IMR-90 (cell line): ENCODE measurements at regions not wholly inside any gene's neighbourhood (a gene's known extent, or its start where the extent isn't known, plus 50 kb on each side); places are given as distances from the start of the nearest gene placed in this dataset.

Source experiments
- ATAC-seq: fragments of 200-7000 bp; cut with Tn5 transposase; 2 replicates; pipeline ENCODE4 v1.9.1; 2020; ENCODE audit warnings: low read depth, mild to moderate bottlenecking, moderate library complexity
- BruUV-seq: library from RNA; stranded (reverse); fragments of 400-500 nt; replicated peaks from 2 replicates; lab custom pipeline; 2021; lab: Mats Ljungman, UMichigan
- CTCF ChIA-PET: fragments of 300-600 bp; formaldehyde crosslinking; extraction: SDS; loops from one replicate; lab custom pipeline; 2021; ENCODE audit warnings: antibody characterized with exemption; lab: Yijun Ruan, JAX
- POLR2A ChIA-PET: fragments of 300-600 bp; sonication (Branson Sonifier 250); formaldehyde crosslinking; loops from one replicate; lab custom pipeline; 2022; ENCODE audit warnings: antibody characterized with exemption; ENCODE audit not compliant: unreplicated experiment; lab: Charles Lee
- DNase-seq: peaks from one replicate; pipeline ENCODE4 v3.0.0; 2013
- H2AFZ ChIP-seq: replicated peaks from 2 replicates; pipeline ENCODE3; 2013; ENCODE audit warnings: low read length, mild to moderate bottlenecking; ENCODE audit not compliant: poor library complexity
- H2AK5ac ChIP-seq: 2 replicates; pipeline ENCODE4 v1.6.1; 2013; ENCODE audit warnings: low read depth, low read length, inconsistent platforms
- H2AK9ac ChIP-seq: replicated peaks from 2 replicates; pipeline ENCODE3; 2013; ENCODE audit warnings: mild to moderate bottlenecking, low read depth, low read length, moderate library complexity; ENCODE audit not compliant: poor library complexity
- H2BK120ac ChIP-seq: 2 replicates; pipeline ENCODE4 v1.6.1; 2013; ENCODE audit warnings: low read depth, low read length, inconsistent platforms
- H2BK15ac ChIP-seq: 3 replicates; pipeline ENCODE4 v1.6.1; 2013; ENCODE audit warnings: low read depth, low read length, inconsistent platforms
- H2BK20ac ChIP-seq: 2 replicates; pipeline ENCODE4 v1.6.1; 2013; ENCODE audit warnings: low read depth, mild to moderate bottlenecking, inconsistent platforms, low read length, moderate library complexity
- H2BK5ac ChIP-seq: 2 replicates; pipeline ENCODE4 v1.6.1; 2013; ENCODE audit warnings: mild to moderate bottlenecking, low read depth, low read length, inconsistent platforms; ENCODE audit not compliant: poor library complexity, severe bottlenecking
- H3K14ac ChIP-seq: replicated peaks from 2 replicates; pipeline ENCODE4 v1.6.1; 2013; ENCODE audit warnings: low read depth, low read length, inconsistent platforms
- H3K18ac ChIP-seq: 2 replicates; pipeline ENCODE4 v1.6.1; 2013; ENCODE audit warnings: low read depth, low read length, control low read depth
- H3K23ac ChIP-seq: 2 replicates; pipeline ENCODE4 v1.6.1; 2013; ENCODE audit warnings: low read depth, low read length, inconsistent platforms
- H3K27ac ChIP-seq: 2 replicates; pipeline ENCODE4 v1.5.1; 2013; ENCODE audit warnings: mild to moderate bottlenecking, control low read depth, low read length; ENCODE audit not compliant: insufficient read depth
- H3K27me3 ChIP-seq: 2 replicates; pipeline ENCODE4 v1.6.1; 2013; ENCODE audit warnings: low read length; ENCODE audit not compliant: control insufficient read depth, insufficient read depth
- H3K36me3 ChIP-seq: 2 replicates; pipeline ENCODE4 v1.6.1; 2013; ENCODE audit warnings: low read length, mixed read lengths; ENCODE audit not compliant: control insufficient read depth, insufficient read depth
- H3K4ac ChIP-seq: 2 replicates; pipeline ENCODE4 v1.6.1; 2013; ENCODE audit warnings: low read depth, low read length, inconsistent platforms
- H3K4me1 ChIP-seq: 2 replicates; pipeline ENCODE4 v1.6.1; 2013; ENCODE audit warnings: low read length, mixed read lengths; ENCODE audit not compliant: control insufficient read depth, insufficient read depth
- H3K4me2 ChIP-seq: 2 replicates; pipeline ENCODE4 v1.6.1; 2013; ENCODE audit warnings: low read depth, mild to moderate bottlenecking, control low read depth, low read length, moderate library complexity
- H3K4me3 ChIP-seq: 2 replicates; pipeline ENCODE4 v1.5.1; 2013; ENCODE audit warnings: low read depth, mild to moderate bottlenecking, control low read depth, low read length, moderate library complexity; ENCODE audit not compliant: insufficient read depth
- H3K56ac ChIP-seq: 2 replicates; pipeline ENCODE4 v1.6.1; 2013; ENCODE audit warnings: low read length, inconsistent platforms; ENCODE audit not compliant: insufficient read depth; ENCODE audit errors: extremely low read depth
- H3K79me1 ChIP-seq, 2 experiments: 2 replicates each; pipeline ENCODE4 v1.6.1; 2013; ENCODE audit warnings: low read length in 2 of 2, inconsistent platforms in 1 of 2, low read depth in 1 of 2
- H3K9ac ChIP-seq: 2 replicates; pipeline ENCODE4 v1.6.1; 2013; ENCODE audit warnings: low read depth, low read length, control low read depth
- H3K9me1 ChIP-seq: 2 replicates; pipeline ENCODE4 v1.6.1; 2013; ENCODE audit warnings: low read length, inconsistent platforms; ENCODE audit not compliant: insufficient read depth
- H3K9me3 ChIP-seq: 2 replicates; pipeline ENCODE4 v1.6.1; 2013; ENCODE audit warnings: low read length; ENCODE audit not compliant: control insufficient read depth, insufficient read depth
- H4K20me1 ChIP-seq: 2 replicates; pipeline ENCODE4 v1.6.1; 2013; ENCODE audit warnings: low read length, inconsistent platforms; ENCODE audit not compliant: insufficient read depth
- H4K5ac ChIP-seq: 2 replicates; pipeline ENCODE4 v1.6.1; 2013; ENCODE audit warnings: mild to moderate bottlenecking, low read depth, low read length, control low read depth
- H4K8ac ChIP-seq, 2 experiments: 2 replicates each; pipeline ENCODE4 v1.6.1; 2013; ENCODE audit warnings: low read depth in 2 of 2, low read length in 2 of 2, control low read depth in 1 of 2, inconsistent platforms in 1 of 2
- H4K91ac ChIP-seq: 2 replicates; pipeline ENCODE4 v1.6.1; 2013; ENCODE audit warnings: low read depth, low read length, inconsistent platforms; ENCODE audit not compliant: insufficient read depth
- CHD1 ChIP-seq: IDR thresholded peaks from 2 replicates; pipeline ENCODE4 v1.6.1; 2012; ENCODE audit warnings: low read depth, low read length, improper control_type of control experiment
- MAZ ChIP-seq: IDR thresholded peaks from 2 replicates; pipeline ENCODE4 v1.6.1; 2012; ENCODE audit warnings: low read depth, mild to moderate bottlenecking, low read length, improper control_type of control experiment, moderate library complexity, borderline replicate concordance
- WGBS, 2 experiments: methylation state at CpG; one replicate each; pipeline versions ENCODE4 v1.1.5 to v1.1.7; 2013; ENCODE audit warnings: missing lambda C conversion rate in 2 of 2; ENCODE audit not compliant: insufficient read length in 1 of 2; ENCODE audit errors: extremely low coverage in 2 of 2; 5-methylcytosine and 5-hydroxymethylcytosine counted together
- dilution Hi-C: fragments of 300-500 bp; cut with HindIII; formaldehyde crosslinking; loops from one replicate; pipeline ENCODE4 v1.14.3; 2018; ENCODE audit warnings: low sequenced_read_pairs; ENCODE audit not compliant: unreplicated experiment
- in situ Hi-C: fragments of 300-500 bp; cut with MboI; formaldehyde crosslinking; loops from 3 replicates; pipeline ENCODE4 v1.14.3; 2019; ENCODE audit warnings: low sequenced_read_pairs, inconsistent platforms, mixed read lengths
- intact Hi-C: fragments of 100-400 bp; cut with micrococcal nuclease; formaldehyde crosslinking; loops from 2 replicates; pipeline ENCODE4 v1.10.0; 2022
- TF ChIP-seq, protein P1 (sequence below): fragments of 150-350 bp; IDR thresholded peaks from 2 replicates; pipeline ENCODE4 v1.6.1; 2016; ENCODE audit warnings: low read depth, mild to moderate bottlenecking, low read length, moderate library complexity, borderline replicate concordance

DNA sequence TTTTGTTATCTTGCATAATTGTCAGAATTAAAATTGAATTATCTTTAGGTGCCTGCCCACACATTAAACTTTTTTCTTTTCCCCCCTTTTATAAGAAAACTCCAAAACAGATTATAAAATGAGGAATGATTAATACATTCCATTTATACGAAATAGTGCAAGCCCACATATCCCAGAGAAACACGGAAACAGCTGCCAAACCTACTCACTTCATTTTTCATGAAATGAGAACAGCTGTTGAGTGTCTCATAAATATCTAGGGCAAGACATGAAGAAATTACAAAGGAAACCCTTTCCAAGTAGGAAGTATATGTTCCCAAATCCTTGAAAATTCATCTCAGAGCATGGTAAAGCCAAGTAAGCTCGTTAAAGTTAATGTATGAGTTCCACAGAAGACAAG is 459.4 kb upstream of the NMUR2 start:
- Histone ChIP-seq H2AFZ (no peak overlapping the region), H2BK20ac (no peak overlapping the region), H3K79me1 (no peaks in the 10 kb centered on the region), H3K4me1 (no peaks in the 10 kb centered on the region), H3K27ac (no peak overlapping the region), H3K23ac (no peak overlapping the region), H3K9ac (no peak overlapping the region), H3K56ac (no peak overlapping the region), H3K4ac (no peak overlapping the region), H3K4me3 (no peak overlapping the region), H3K14ac (no peak overlapping the region), H2AK9ac (no peak overlapping the region), H4K5ac (no peak overlapping the region), H3K18ac (no peak overlapping the region), H4K20me1 (no peaks in the 10 kb centered on the region), H3K9me1 (no peaks in the 10 kb centered on the region), H2BK5ac (no peak overlapping the region), H2BK120ac (no peak overlapping the region), H3K9me3 (peaks cover 5% of the 10 kb centered on the region), H4K8ac (no peak overlapping the region), H3K36me3 (no peaks in the 10 kb centered on the region), H2AK5ac (no peak overlapping the region), H4K91ac (no peak overlapping the region), H3K27me3 (no peaks in the 10 kb centered on the region), H2BK15ac (no peak overlapping the region), H3K4me2 (no peak overlapping the region)
- CTCF ChIA-PET: no interaction called here
- in situ Hi-C loops: no loop called here
- DNase-seq: no peak
- dilution Hi-C loops: no loop called here
- BruUV-seq: no TSS peak
- TF ChIP-seq MAZ: no peak
- TF ChIP-seq CHD1: no peak
- TF ChIP-seq, protein P1, sequence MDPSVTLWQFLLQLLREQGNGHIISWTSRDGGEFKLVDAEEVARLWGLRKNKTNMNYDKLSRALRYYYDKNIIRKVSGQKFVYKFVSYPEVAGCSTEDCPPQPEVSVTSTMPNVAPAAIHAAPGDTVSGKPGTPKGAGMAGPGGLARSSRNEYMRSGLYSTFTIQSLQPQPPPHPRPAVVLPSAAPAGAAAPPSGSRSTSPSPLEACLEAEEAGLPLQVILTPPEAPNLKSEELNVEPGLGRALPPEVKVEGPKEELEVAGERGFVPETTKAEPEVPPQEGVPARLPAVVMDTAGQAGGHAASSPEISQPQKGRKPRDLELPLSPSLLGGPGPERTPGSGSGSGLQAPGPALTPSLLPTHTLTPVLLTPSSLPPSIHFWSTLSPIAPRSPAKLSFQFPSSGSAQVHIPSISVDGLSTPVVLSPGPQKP: no peak
- no CpG with 5 or more reads among the region's 3 CpGs for WGBS, 2 experiments
- POLR2A ChIA-PET: no interaction called here
- intact Hi-C loops: no loop called here
- ATAC-seq: no peak
